Fibroblast of skin of back (primary cell): ENCODE measurements at regions not wholly inside any gene's neighbourhood (a gene's known extent, or its start where the extent isn't known, plus 50 kb on each side); places are given as distances from the start of the nearest gene placed in this dataset.
"Not testable (repeated sequence)": the region's sequence is repeated elsewhere in the genome, so short reads cannot be mapped to it uniquely, and the experiment has no call there.

Experiments used
- DNase-seq: peaks from one replicate; pipeline ENCODE4 v3.0.0-alpha.2; 2013

GRCh38 chr6:88454658-88455057 is 288.5 kb upstream of the CNR1 start:
- peak; percentile 0 for DNase-seq

DNA sequence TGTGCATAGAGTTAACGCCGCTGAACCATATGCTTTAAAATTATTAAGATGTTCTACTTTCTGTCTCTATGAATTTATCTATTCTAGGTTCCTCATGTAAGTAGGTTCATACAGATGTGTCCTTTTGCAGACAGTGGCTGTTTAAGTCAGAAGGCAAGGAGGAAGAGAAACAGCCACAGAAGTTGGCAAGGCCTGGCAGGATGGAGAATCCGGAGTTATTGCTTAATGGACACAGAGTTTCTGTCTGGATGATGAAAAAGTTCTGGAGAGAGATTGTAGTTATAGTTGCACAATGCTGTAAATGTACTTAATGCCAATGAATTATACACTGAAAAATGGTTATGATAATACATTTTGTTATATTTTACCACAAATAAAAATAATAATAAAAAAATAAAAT is 283.6 kb upstream of the CNR1 start:
- no peak for DNase-seq

- no peak for DNase-seq
Measured at GRCh38 chr6:88445188-88445965, 279.2 kb upstream of the CNR1 start.

DNA sequence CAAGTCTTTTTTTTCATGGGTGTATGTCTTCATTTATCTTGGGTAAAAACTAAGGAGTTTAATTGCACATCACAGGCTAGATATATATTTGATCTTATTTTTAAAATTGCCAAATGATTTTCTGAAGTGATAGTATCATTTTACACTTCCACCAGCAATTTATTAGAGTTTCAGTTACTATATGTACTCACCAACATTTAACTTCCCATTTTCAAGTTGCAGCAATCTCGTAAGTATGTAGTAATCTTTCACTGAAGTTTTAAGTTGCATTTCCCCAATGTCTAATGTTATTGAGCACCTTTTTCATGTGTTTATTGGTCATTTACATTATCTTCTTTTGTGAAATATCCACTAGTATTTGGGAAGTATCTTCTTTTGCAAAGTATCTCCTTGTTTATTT is 277.4 kb upstream of the CNR1 start:
- DNase-seq = no peak

DNA sequence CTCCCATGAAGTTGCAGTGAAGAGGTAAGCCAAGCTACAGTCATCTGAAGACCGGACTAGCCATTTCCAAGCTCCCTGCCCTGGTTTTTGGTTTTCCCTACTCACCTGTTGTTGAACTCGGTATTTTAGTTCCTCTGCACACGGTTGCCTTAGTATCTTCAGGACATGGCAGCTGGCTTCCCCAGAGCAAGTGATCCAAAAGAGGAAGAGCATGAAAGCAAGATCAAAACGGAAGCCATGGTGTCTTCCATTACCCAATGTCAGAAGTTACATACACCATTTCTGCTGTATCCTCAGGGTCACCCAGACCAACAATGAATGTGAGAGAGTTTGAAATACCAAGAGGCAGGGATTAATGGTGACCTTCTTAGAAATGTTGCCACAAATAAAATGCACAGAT is 276.6 kb upstream of the CNR1 start:
- no peak for DNase-seq

GRCh38 chr6:88441346-88441745 is 275.2 kb upstream of the CNR1 start:
- no peak for DNase-seq

DNA sequence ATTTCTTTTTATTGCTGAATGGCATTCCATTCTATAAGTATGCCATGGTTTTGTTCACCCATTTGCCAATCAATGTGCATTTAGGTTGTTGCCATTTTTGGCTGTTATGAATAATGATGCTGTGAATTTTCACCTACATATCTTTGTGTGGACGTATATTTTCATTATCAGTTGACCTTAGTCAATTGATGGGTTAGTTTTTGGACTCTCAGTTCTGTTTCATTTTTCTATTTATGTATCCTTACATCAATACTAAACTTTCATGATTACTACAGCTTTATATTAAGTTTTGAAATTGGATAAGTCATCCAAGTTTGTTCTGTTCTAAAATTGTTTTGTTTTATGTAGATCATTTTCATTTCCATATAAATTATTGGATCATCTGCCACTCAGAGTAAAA is 261.9 kb upstream of the CNR1 start:
- no peak for DNase-seq

DNA sequence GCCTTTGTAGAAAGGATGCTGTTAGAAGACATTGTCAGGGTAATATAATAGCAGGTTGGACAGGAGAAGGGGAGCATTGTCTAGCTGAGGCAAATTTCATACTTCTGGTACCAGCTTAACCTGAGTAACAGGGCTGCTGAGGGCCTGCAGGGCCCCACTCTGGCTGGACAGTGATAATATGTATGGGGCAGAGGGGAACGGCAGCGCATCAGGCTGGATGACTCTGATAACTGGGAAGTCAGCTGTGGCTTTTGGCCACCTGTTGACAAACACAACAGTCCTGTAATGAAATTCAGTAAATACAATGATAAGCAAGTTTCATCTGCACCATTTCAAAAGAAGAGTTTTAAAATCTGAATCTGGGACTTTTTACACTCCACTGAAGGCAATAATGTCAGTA is 259.9 kb upstream of the CNR1 start:
- DNase-seq = no peak

GRCh38 chr6:88422831-88423230 is 256.7 kb upstream of the CNR1 start:
- no peak for DNase-seq

- DNase-seq = not testable (repeated sequence)
Measured at GRCh38 chr6:88420967-88421488, 254.9 kb upstream of the CNR1 start.

DNA sequence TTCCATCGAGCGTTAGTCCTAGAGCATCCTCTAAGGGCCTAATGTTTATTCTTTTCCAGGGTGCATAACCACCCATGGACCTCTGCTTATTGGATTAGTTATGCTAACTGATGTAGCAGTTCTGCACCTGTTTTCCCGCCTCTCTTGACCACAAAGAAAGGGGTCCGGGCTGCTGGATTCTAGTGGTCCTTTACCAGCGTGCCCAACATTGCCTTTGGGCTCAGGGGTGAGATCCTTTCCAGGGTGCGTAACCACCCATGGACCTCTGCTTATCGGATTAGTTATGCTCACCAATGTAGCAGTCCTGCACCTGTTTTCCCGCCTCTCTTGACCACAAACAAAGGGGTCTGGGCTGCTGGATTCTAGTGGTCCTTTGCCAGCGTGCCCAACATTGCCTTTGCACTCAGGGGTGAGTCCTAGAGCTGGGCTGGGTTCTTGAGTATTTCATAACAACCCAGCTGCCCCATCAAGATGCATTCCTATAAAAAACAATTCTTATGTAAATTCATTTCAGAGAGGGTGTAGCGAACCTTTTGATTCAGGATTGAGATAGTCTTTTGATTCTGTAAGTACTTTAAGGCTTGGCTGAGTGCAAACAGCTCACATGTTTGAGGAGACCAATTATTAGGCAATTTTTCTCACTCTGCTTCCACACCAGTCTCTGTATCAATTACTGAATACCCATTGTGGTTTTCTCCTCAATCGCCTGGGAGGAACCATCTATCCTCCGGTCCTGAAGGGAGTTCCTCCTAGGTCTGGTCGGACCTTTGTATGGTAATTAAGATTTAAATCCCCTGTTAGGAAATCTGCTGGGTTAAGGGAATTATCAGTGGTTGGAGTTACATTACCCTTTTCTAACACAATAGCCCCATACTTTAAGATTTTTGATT is 253.0 kb upstream of the CNR1 start:
- not testable (repeated sequence) for DNase-seq

DNA sequence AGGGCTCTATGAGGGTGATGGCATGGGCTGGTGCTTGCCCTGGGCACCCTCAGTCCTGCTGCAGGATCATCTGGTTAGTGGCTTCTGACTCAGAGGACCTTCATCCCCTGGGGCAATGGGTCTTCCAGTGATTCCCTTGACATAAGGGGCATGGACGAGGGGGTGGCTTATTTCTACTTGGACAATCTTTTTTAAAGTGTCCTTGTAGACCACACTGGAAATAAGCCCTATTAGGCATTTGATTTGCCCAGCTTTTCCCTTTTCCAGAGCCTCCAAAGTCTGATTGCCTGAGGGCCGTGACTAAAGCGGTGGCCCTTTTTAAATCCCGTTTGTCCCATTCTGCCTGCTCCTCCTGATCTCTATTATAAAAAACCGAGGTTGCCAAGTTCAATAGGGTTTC is 251.2 kb upstream of the CNR1 start:
- not testable (repeated sequence) for DNase-seq

GRCh38 chr6:88413459-88413858 is 247.3 kb upstream of the CNR1 start:
- no peak for DNase-seq

DNA sequence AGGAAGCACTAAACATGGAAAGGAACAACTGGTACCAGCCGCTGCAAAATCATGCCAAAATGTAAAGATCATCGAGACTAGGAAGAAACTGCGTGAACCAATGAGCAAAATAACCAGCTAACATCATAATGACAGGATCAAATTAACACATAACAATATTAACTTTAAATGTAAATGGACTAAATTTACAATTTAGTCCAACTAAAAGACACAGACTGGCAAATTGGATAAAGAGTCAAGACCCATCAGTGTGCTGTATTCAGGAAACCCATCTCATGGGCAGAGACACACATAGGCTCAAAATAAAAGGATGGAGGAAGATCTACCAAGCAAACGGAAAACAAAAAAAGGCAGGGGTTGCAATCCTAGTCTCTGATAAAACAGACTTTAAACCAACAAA is 242.2 kb upstream of the CNR1 start:
- not testable (repeated sequence) for DNase-seq

GRCh38 chr6:88406674-88407073 is 240.5 kb upstream of the CNR1 start:
- not testable (repeated sequence) for DNase-seq

- no peak for DNase-seq
Measured at GRCh38 chr6:88403486-88403885, 237.3 kb upstream of the CNR1 start.

DNA sequence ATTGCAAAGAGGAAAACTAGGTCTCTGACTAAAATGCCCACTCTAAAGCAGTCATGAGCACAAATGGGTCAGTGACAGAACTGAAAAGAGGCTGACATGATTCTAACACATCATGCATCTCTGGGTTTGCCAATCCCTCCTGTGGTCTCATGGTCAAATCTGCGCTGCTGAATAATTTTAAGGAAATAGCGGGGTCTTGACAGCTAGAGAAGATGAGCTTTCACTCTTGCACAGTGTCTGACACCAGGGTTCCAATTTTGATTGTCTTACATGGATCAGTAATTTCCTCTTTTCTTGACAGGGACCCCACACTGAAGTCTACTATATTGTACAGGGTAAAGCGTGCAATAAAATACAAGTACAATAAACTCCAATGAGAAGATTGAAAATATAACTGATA is 236.8 kb upstream of the CNR1 start:
- no peak for DNase-seq

DNA sequence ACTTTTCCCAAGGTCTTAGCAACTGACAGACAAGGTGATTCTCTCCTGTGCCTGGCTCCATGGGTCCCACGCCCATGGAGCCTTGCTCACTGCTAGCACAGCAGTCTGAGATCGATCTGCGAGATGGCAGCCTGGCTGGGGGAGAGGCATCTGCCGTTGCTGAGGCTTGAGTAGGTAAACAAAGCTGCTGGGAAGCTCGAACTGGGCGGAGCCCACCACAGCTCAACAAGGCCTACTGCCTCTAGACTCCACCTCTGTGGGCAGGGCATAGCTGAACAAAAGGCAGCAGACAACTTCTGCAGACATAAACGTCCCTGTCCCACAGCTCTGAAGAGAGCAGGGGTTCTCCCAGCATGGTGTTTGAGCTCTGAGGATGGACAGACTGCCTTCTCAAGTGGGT is 224.9 kb upstream of the CNR1 start:
- DNase-seq = not testable (repeated sequence)

GRCh38 chr6:88388589-88388988 is 222.4 kb upstream of the CNR1 start:
- DNase-seq = no peak

- no peak for DNase-seq
Measured at GRCh38 chr6:88386167-88386566, 220.0 kb upstream of the CNR1 start.

DNA sequence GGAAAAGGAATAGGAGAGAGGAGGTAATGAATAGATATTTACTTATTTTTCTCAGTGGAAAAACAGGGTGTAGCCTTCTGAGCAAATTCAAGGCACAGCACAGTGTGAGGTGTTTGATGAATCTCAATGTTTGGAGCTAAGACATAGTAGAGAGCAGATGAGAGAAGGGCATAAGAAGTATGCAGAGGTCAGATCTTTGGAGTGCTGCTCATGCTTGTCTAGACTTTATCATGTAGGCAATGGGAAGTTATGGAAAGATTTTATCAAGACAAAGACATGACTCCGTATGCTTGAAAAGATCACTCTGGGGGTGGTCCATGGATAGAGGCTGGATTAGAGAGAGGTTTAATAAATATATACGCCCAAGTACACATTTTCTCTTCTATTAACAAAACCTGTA is 217.0 kb upstream of the CNR1 start:
- no peak for DNase-seq

DNA sequence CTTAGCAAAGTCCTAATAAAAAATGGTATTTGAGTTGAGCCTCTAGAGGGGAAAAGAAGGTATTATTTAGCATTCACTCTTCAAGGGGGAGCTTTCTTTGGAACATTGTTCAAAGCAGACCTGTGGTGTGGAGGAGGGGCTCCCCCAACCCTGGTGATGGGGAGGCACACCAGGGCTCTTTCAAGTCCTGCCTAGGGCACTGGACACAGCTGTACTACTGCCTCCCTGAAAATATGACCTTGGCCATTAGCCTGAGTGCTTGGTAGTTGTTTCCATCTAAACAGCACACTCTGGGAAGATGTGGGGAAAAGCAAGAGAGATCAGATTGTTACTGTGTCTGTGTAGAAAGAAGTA is 215.1 kb upstream of the CNR1 start:
- no peak for DNase-seq

- peak; percentile 18 for DNase-seq
Measured at GRCh38 chr6:88380618-88381288, 214.6 kb upstream of the CNR1 start.
